VCaP (cell line): ENCODE measurements at regions not wholly inside any gene's neighbourhood (a gene's known extent, or its start where the extent isn't known, plus 50 kb on each side); places are given as distances from the start of the nearest gene placed in this dataset.

Source experiments
- H3K27ac ChIP-seq: fragments of 450-650 bp; 2 replicates; pipeline ENCODE4 v1.5.1; 2017
- CTCF ChIP-seq: fragments of 450-650 bp; conservative IDR thresholded peaks from 2 replicates; pipeline ENCODE4 v1.5.1; 2017; ENCODE audit warnings: mild to moderate bottlenecking, moderate library complexity

GRCh38 chr3:106288781-106289180 is 420.0 kb upstream of the CBLB start:
- no peak for TF ChIP-seq CTCF
- no peak overlapping the region for H3K27ac ChIP-seq

GRCh38 chr3:106290304-106290997 is 421.6 kb upstream of the CBLB start:
- no peak overlapping the region for H3K27ac ChIP-seq
- TF ChIP-seq CTCF: no peak

GRCh38 chr3:106293161-106293560 is 424.3 kb upstream of the CBLB start:
- TF ChIP-seq CTCF: no peak
- H3K27ac ChIP-seq: no peak overlapping the region

GRCh38 chr3:106294121-106294520 is 425.3 kb upstream of the CBLB start:
- H3K27ac ChIP-seq: no peak overlapping the region
- no peak for TF ChIP-seq CTCF

- TF ChIP-seq CTCF: no peak
- H3K27ac ChIP-seq: no peak overlapping the region
These were observed 427.2 kb upstream of the CBLB start for GRCh38 chr3:106296062-106296461.

- no peak for TF ChIP-seq CTCF
- no peak overlapping the region for H3K27ac ChIP-seq
These were observed 430.7 kb upstream of the CBLB start for GRCh38 chr3:106299300-106300098.

- TF ChIP-seq CTCF: no peak
- H3K27ac ChIP-seq: no peak overlapping the region
These were observed 433.8 kb upstream of the CBLB start for GRCh38 chr3:106302451-106303221.
